ENCODE measurements at regions not wholly inside any gene's neighbourhood (a gene's known extent, or its start where the extent isn't known, plus 50 kb on each side); places are given as distances from the start of the nearest gene placed in this dataset.

DNA sequence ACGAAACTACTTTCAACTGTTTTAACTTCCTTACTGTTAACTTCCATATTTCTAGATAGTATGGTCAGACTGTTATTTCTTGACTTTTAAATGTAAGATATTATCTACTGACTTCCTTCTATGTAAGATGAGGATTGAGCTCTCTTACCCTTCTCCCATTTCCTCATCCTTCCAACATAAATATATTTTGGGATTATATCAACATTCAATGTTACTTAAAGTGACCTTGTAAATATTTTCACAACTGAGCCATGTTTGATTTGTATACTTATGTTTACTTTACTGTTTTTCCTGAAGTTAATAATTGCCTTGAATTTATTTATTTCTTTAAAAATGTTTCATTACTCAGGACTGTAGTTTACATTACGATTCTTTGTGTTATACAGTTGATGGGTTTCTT lies 148.7 kb downstream of the ZIC5 start:
- TF ChIP-seq POLR2AphosphoS5 (IDR thresholded peaks at IDR 0.05; ENCODE audit: low read depth, low read length), result no peak
- TF ChIP-seq TAF1 (IDR thresholded peaks at IDR 0.05; ENCODE audit: borderline replicate concordance, insufficient read depth, low read length), result no peak

Measured in PFSK-1 (cell line).